GM19240 (cell line): ENCODE measurements at regions not wholly inside any gene's neighbourhood (a gene's known extent, or its start where the extent isn't known, plus 50 kb on each side); places are given as distances from the start of the nearest gene placed in this dataset.
"Not testable (repeated sequence)": the region's sequence is repeated elsewhere in the genome, so short reads cannot be mapped to it uniquely, and the experiment has no call there.

Experiments used
- DNase-seq: peaks from one replicate; pipeline ENCODE4 v3.0.0; 2011; ENCODE audit warnings: low spot score; ENCODE audit not compliant: insufficient read length

- DNase-seq, result no peak
Measured at GRCh38 chr16:60041671-60042070, 1307.6 kb upstream of the GOT2 start.

- no peak for DNase-seq
Measured at GRCh38 chr16:60031740-60032139, 1297.6 kb upstream of the GOT2 start.

GRCh38 chr16:60027351-60027750 lies 1293.2 kb upstream of the GOT2 start:
- DNase-seq, result no peak

- DNase-seq, result no peak
Measured at GRCh38 chr16:60013076-60013475, 1279.0 kb upstream of the GOT2 start.

- DNase-seq, result no peak
Measured at GRCh38 chr16:60001523-60001922, 1267.4 kb upstream of the GOT2 start.

GRCh38 chr16:59997706-59998105 lies 1263.6 kb upstream of the GOT2 start:
- DNase-seq, result no peak

- DNase-seq, result no peak
Measured at GRCh38 chr16:59993101-59993500, 1259.0 kb upstream of the GOT2 start.

GRCh38 chr16:59991171-59991570 lies 1257.1 kb upstream of the GOT2 start:
- DNase-seq, result no peak

- DNase-seq, result no peak
Measured at GRCh38 chr16:59988591-59988990, 1254.5 kb upstream of the GOT2 start.

GRCh38 chr16:59975953-59976352 lies 1241.8 kb upstream of the GOT2 start:
- DNase-seq, result no peak

- no peak for DNase-seq
Measured at GRCh38 chr16:59973966-59974365, 1239.8 kb upstream of the GOT2 start.

GRCh38 chr16:59971264-59971663 lies 1237.1 kb upstream of the GOT2 start:
- no peak for DNase-seq

- DNase-seq, result no peak
Measured at GRCh38 chr16:59964232-59964924, 1230.3 kb upstream of the GOT2 start.

GRCh38 chr16:59959311-59959710 lies 1225.2 kb upstream of the GOT2 start:
- DNase-seq, result no peak

- DNase-seq, result no peak
Measured at GRCh38 chr16:59950431-59950830, 1216.3 kb upstream of the GOT2 start.

- DNase-seq, result not testable (repeated sequence)
Measured at GRCh38 chr16:59944041-59944440, 1209.9 kb upstream of the GOT2 start.

- DNase-seq, result no peak
Measured at GRCh38 chr16:59941594-59941993, 1207.5 kb upstream of the GOT2 start.

- DNase-seq, result no peak
Measured at GRCh38 chr16:59920054-59920453, 1185.9 kb upstream of the GOT2 start.

GRCh38 chr16:59913666-59914065 lies 1179.5 kb upstream of the GOT2 start:
- DNase-seq, result no peak

- no peak for DNase-seq
Measured at GRCh38 chr16:59909262-59909661, 1175.1 kb upstream of the GOT2 start.

- no peak for DNase-seq
Measured at GRCh38 chr16:59907611-59908010, 1173.5 kb upstream of the GOT2 start.

- no peak for DNase-seq
Measured at GRCh38 chr16:59905606-59906005, 1171.5 kb upstream of the GOT2 start.

- no peak for DNase-seq
Measured at GRCh38 chr16:59905131-59905530, 1171.0 kb upstream of the GOT2 start.

- no peak for DNase-seq
Measured at GRCh38 chr16:59899940-59900339, 1165.8 kb upstream of the GOT2 start.
